ENCODE measurements at regions not wholly inside any gene's neighbourhood (a gene's known extent, or its start where the extent isn't known, plus 50 kb on each side); places are given as distances from the start of the nearest gene placed in this dataset.

DNA sequence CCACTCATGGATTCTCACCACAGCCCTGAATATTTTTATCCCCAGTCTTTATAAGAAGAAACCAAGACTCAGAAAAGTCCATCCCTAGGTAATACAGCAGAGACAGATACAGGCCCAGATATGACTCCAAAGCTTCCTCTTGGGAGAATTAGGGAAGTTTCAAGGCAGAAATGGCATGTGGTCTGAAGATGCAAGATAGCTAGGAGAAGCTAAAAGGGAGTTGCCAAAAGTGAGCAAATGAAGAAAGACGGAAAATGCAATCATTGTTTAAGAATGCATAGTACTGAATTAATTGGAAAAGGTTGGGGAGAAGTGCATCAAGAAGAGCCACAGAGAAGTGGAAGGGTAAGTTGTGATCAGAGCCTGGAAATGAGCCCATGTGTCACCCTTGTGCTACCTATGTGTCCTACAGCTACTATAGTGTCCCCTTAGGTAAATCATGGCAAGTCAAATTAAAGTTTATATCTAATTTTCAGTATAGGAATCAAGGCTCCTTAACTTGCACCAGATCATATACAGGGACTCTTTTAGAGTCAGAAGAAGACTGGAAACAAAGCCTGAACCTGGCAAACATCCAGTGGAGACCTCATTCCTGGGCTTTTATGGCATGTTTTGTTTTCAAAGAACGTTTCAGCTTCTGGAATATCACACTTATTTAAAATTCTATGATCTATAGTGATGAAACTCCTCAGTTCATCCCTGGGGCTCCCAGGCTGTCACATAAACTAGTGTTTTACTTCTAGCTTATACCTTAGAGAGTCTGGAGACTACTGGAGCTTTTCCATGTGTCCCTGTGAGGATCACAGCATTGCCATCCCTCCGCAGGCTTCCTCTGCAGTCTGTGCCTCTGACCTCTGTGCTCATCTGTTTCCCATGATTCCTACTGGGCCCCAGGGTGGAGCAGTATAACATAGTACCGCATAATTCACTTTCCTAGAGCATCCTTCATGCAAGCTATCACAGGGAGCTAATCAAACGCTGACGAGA, 189.0 kb upstream of the CDKN3 start:
- DNase-seq (ENCODE audit: low read depth, low spot score) = no peak

DNA sequence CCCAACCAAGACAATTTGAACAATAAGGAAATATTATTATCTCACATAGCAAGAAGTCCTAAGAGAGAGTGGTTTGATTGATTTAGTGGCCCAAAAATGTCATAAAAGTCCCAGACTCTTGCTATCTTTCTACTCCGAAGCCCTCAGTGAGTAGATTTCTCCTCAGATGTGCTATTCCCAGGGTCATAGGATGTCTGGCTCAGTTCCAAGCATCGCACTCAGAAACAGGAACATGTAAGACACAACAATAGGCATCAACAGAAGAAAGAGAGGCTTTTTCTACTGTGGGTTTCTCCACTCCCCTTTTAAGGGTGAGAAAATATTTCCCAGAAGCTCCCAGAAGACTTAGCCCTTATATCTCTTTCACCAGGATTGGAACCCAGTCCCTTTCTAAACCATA, 188.1 kb upstream of the CDKN3 start:
- DNase-seq (ENCODE audit: low read depth, low spot score) = no peak

DNA sequence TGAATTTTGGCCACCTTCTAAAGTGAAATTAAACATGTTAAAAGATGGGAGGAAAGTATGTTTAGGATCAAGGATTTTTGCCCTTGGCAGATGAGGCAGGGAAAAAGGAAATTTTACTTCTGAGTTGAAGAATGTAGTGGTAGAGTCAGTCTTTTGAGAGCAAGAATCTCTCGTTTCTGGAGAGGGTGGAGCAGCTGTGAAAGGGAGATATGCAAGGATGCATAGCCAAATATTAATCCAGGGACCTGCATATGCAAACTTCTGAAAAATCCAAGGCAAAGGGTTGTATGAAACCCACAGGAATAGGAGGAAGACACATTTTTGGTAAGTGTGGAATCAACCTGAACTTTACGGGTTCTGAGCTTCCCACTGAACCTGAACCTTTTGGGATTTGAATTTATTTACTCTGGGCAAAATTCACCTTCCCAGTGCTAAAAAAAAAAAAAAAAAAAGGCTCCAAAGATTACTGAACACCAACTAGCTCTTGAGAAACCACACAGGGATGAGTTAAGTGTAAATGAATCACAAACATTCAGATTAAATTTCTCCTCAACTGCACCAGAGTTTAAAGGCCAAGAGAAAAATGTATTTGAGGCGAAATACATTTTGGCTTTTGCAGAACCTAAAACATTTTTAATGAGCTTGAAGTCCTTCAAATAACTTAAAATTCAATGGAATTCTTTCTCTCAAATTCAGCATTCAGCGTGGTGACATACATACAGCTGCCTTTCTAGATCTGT, 187.1 kb upstream of the CDKN3 start:
- DNase-seq (ENCODE audit: low read depth, low spot score) = no peak

DNA sequence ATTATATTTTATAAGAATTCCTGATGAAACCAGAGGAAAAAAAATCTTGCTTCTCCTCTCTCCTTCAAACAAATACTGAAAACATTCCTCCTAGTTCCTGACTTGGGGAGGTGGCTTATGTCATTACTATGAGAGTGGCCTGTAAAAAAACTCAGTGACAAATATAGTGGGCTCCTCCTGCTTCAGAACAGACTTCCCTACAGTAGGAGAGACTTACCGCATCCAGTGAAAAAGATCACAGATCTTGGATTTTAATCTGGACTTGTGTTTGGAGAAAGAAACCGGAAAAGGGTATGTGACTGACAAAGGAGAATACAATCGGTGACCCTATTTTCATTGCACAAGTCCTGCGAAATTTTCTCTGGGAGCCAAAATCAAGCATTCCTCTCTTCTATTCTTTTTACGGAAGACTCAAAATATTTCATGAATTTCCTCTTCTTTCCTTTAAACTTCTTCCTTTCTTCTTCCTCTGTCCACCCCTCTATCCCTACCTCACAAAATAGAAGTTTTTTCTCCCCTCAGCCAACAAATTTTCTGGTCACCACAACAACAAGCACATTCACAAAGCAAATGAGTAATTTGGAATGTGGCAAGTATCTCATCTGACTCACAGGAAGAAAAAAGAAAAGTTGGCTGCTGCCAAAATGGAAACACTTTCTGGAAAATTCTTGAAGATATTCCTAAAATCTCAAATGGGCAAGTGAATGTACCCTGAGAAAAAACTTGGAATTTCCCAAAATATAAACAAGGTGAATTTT, 185.1 kb upstream of the CDKN3 start:
- DNase-seq (ENCODE audit: low read depth, low spot score) = no peak

DNA sequence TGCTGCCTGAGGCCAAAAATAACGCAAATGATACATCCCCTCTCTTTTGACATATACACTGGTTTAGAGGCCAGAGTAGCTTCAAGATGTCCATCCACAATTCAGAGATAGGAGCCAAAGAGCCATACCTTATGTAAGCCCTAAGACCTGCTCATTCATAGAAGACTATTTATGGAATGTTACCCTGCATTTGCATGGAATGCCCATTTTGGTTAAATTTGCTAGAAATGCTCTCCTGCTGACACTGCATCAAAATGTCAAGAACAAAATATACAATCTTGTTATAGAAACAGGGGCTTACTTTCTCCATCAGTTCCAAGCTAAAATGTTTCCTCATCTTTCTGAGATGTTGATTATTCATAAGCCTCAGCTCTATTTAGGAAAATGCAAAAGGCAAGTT, 183.3 kb upstream of the CDKN3 start:
- DNase-seq (ENCODE audit: low read depth, low spot score) = no peak

DNA sequence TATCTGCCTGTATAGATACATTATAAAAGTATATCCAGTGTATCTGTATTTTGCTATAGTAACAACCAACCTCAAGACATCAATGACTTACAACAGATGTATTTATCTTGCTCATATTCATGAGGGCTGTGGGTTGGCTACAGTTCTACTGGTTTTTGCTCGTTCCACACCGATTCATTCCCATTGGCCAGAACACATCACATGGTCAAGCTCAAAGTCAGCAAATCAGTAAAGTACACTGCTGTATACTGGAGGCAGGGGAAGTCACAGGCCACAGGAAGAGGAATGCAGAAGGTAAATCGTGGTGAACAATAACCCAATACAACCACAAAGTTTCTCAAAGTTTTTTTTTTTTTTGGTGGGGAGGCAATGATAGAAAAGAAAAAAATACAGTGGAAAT, 180.0 kb upstream of the CDKN3 start:
- DNase-seq (ENCODE audit: low read depth, low spot score) = no peak

DNA sequence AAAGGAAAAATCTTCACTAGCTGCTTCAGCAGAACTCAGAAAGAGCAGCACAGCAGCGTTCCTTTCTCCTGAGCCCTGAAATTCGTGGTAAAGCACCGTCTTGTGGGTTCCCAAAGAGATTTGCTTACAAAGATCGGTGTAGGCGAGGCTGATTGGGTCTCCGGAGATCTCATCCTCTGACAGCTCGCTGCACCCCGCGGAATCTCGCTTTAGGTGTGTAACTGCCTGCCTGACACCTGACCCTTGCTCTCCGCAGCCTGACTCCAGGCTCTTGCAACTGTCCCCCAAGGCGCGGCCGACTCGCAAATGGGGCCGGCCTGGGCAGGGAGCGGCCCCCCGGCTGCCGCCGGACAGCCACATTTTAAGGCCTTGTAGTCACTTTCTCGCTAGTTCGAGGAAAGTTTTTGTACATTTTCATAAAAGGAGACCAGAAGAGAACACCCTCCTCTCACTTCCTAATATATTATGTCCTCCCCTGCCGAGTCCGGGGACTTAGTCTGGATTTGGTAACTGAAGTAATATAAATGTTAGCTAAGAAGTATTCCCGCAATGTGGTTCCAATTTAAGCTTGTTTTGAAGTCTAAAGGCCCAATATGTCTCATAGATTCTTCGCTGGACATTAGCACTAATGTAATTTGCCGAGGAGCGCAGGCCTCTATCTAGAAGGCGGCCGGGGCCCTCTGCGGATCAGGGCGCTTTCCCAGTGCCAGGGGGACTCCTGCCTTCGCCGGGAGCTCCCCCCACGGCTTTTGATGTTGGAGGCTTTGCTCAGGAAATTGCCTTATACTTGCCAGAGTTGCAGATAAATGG, 177.3 kb upstream of the CDKN3 start:
- no peak for DNase-seq (ENCODE audit: low read depth, low spot score)

DNA sequence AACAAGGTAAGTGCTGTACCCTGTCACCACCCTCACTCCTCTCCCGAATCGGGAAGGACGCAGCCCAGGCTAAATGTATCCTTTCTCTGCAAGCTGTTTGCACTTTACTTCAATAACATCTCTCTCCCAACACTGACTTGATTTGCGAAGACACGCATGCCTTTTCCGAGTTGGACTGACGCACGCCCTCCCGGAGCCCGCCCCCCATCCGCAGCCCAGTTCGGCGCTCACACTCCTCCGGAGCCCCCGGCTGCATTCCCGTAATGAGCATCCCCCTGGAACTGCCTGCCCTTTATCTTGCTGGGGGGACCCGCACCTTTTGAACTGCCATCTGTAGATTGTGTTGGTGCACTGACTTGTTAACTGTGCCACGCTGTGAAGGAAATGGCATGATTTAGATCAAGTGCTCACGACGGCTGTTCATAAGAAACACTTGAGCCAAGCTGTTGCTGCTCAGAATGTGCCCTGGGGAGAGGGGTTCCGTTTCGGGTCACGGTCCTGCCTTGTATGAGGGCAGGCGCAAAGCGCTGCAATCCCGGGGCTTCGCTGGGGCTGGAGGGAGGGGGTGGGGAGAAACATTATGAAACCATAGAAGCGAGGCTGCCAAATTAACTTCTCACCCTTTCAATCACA, 176.6 kb upstream of the CDKN3 start:
- DNase-seq (ENCODE audit: low read depth, low spot score) = no peak

DNA sequence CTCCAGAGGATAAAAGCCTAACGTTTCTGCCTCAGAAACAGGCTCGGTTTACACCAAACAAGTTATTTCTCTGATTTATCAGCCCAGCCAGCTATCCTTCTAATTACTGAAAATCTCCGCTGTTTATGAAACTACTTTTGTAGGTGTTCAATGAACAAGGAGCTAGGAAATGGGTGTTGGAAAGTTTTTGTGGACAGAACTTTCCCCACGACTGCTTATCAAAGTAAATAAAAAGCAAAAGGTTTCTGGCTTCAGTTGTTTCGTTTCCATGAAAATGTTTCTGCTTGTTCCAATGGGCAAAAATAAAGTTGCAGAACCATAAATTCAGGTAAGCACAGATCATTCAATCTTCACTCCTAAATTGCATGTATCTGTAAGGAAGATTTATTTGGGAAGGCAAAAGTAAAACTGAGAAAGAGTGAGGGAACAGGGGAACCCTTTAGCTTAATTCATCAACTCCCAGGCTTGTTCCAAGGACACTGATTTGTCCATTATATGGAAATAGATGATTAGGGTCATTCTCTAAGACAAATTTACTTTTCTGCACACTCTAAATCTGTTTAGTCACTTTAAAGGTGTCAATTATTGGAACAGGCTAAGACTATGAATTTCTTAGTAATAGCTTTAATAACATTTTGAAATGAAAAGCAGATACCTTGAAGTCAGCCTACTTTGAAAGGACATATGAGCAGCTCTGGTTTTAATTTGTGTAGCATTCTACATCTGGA, 175.9 kb upstream of the CDKN3 start:
- DNase-seq (ENCODE audit: low read depth, low spot score) = no peak

DNA sequence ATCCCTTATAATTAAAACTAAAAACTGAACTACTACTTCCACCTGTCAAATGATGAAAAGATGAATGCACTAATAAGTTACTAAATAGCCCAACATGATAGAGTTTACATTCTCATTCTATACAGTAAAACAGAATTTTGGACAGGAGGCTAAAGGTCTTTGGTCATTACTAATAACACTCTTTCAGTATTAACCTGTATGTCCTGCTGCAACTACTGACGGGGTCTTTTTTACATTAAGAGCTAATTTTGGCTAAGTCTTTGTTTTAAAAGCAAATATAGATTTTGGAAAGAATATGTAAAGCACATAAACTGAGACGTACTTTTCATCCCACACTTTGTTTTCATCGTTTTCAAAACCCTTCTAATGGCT, 175.4 kb upstream of the CDKN3 start:
- DNase-seq (ENCODE audit: low read depth, low spot score) = no peak

DNA sequence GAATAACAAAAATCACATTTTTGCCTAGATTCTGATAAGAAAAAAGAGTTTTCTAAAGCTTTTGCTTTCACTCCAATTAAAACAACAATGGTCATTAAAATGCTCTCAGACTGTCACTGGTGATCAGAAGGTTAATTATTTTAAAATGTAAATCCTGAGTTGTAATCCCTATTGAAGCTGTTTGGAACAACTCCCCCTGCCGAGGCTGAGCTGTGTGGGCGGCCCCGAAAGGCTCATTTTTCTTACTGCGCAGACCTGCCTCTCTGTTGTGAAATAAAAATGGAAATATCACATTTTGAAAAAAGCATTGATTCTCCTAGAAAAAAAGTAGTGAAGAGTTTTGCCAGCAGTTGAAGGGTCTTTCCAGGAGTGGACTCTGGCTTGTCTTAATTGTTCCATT, 174.8 kb upstream of the CDKN3 start:
- DNase-seq (ENCODE audit: low read depth, low spot score) = no peak

DNA sequence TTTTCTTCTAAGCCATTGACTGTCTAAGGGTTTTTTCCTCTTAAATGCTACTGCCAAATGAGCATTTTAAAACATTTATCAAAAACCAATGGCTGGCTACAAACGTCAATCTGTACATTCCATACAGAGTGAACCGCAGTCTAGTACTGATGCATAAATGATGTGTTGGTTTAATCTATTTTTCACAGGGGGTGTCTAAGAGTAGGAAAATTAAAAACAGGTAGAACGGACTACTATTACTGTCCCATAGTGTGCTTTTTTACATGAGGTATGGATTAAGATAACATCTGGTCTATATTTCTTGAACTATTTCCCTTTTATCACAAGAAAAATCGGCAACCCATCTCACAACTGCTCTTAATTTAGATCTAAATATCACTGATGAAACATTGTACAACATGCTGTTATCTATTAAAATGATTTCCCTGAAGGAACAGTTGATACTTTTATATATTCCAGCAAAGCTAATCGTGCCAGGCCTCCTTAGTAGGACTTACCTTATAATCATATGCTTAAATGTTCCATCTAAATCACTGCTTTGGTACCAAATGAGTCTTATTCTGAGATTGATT, 172.9 kb upstream of the CDKN3 start:
- DNase-seq (ENCODE audit: low read depth, low spot score) = no peak

DNA sequence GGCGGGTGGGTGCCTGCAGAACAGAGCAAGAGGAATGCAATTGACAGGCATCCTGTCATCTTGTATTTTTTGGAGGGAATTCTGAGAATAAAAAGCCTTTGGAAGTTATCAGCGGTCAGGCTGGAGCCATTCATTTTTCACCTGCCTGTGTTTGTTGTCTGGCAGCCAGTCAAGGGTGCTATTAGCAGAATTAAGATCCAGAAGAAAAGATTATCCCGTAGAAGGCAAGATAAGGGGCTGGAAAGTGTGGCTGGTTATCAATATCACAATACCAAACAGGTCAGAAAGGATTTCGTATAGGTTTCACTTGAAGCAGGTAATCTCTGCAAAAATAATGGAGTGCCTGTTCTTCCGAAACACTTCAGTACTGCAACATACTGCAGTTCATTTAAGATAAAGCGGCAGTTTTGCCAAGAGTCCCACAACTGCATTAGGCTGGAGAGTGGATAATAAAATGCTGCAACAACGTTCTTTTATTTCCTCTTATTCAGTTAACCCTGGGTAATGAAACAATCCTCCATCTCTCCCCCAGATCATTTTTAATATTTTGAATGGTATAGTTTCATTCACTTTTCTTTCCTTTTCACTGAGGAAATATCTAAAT, 171.2 kb upstream of the CDKN3 start:
- no peak for DNase-seq (ENCODE audit: low read depth, low spot score)

DNA sequence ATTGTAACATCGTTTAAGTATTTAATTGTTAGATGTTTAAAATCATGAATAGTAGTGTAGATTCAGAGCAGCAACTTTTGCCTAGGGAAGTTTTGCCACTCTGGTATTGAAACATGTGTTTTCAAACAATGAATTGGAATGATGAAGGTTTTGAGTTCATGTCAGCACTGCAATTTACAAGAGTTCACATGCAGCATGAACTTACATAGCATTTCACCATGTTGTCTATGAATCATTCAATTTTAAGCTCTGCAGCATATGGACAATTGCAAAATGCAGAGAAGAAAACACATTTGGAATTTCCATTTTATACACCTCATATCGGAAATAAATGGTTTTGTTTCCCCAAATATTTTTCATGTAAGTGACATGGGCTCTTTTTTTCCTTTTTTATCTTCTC, 170.7 kb upstream of the CDKN3 start:
- DNase-seq (ENCODE audit: low read depth, low spot score) = no peak

DNA sequence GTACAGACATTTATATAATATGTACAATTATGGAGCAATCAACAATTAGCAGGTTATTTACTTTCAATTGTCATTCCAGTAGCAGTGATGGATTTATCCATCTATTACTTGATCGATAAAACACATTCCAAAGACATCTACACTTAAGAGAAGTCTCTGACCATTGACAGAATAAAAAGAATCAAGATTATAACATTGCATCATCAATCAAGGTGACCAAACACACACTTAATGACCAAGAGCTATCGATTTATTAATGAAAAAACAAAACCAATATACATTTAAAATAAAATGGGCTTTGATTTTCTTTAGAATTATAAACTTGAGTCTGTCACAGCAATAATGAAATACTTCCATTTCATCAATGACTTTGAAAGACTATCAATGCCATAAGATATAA, 170.2 kb upstream of the CDKN3 start:
- DNase-seq (ENCODE audit: low read depth, low spot score) = no peak

DNA sequence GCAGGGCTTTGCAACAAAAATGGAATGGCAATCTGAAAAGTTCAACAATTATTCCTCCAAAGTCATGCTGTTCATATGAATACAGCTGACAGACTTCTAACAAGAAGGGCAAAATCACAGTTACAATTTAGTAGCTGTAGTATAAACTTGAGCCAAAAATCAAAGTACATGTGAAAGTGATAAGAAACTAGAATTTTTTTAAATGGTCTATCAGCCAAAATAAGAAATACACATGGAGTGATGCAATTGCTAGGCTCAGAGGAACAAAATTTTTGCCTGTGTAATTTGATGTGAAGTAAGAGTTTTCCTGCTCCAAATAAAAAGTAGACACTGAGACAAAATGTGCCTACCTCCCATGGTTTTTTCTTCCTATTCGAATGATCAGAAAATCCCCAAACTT, 167.7 kb upstream of the CDKN3 start:
- DNase-seq (ENCODE audit: low read depth, low spot score) = no peak

DNA sequence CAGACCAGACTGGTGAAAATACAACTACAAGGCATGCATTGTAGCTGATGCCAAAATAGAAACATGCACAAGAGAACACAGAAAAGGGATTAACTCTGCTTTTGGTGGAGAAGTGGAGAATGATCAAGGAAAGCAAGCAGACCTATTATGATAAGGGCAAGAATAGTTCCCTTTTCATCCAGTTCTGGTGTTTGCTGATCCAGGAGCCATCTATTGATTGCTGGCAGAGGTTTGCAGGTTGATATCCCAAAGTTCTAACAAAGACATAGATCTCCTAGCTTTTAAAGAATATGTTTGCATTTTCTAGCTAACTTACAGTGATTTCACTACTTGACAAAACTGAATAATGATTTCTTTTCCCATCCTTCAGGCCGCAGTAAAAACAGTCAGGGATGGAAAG, 166.2 kb upstream of the CDKN3 start:
- no peak for DNase-seq (ENCODE audit: low read depth, low spot score)

DNA sequence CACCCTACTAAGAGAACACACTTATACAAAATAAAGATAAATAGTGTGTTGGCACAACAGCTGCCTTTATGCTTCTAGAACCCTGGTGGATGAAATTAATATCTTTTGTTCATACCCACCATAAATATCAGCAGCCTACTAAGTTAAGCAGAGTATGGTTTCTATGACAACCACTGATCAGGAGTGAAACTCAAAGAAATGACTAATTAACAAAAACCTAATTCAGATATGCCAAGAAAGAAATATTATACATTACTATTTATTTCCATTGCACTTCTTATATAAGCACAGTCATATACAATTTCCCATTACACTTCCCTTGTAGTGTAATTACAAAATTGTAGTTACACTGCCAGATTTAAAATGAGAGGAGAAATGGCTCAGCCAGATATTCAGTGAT, 164.1 kb upstream of the CDKN3 start:
- DNase-seq (ENCODE audit: low read depth, low spot score) = no peak

DNA sequence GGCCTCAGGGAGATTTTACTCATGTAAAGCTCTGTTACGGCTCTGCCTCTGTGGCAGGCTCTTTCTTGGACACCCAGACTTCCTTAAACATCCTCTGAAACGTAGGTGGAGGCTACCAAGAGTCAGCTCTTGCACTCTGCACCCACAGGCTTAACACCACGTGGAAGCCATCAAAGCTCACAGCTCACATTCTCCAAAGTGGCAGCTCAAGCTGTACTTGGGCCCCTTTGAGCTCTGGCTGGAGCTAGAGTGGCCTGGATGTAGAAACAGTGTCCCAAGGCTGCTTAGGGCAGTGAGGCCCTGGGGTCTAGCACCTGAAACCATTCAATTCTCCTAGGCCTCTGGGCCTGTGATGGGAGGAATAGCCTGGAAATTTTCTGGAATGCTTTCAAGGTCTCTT, 155.3 kb upstream of the CDKN3 start:
- no peak for DNase-seq (ENCODE audit: low read depth, low spot score)

DNA sequence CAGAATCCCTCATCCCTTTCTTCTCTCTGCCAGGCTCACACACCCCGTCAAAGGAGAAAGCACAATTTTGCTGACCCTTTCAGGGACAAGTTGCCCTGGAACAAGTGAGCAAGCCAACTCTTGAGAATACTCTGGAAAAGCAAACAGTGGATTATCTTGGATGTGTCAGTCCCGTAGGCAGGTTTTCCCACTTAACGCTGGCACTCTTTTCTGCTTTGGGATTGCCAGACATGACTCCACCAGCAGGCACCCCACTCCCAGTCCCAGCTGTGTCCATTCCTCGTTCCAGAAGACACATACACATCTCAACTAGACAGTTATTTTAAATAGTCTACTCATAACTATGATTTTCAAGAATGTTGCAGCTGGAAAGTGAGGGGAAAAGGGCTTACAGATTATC, 145.5 kb upstream of the CDKN3 start:
- DNase-seq (ENCODE audit: low read depth, low spot score) = no peak
